ENCODE measurements at regions not wholly inside any gene's neighbourhood (a gene's known extent, or its start where the extent isn't known, plus 50 kb on each side); places are given as distances from the start of the nearest gene placed in this dataset.
"Not testable (repeated sequence)": the region's sequence is repeated elsewhere in the genome, so short reads cannot be mapped to it uniquely, and the experiment has no call there.

DNA sequence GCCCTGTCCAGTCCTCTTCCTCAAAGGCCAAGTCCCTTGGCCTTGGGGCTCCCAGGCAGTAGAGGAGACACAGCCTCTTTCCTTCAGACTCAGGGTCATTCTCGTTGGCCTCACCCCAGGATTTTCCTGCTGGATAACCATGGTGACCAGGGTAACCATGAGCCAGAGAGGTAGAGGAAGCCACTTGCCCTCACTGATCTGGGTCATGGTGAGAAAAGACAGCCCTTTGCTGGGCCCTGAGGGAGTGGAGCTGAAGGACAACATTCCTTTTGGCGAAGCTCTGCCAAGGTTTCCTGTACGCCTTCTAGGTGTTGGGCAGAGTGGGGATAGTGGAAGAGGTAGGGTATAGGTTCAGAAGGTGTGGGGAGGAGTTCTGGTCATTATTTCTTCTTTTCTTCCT, 53.1 kb upstream of the WNT4 start:
- ATAC-seq = no peak

DNA sequence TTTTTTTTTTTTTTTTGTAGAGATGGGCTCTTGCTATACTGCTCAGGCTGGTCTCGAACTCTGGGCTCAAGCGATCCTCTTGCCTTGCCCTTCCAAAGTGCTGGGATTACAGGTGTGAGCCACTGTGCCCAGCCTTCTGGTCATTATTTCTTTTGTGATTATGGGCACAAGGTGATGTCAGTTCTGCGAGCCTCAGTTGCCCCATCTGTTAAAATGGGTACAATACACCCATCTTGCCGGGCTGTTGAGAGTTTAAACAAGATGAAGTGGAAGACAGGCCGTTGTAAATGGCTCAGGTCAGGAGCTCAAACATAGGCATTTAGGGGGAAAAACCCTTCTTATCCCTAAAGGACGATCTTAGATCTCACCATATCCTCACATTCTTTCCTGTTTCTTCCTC, 53.7 kb upstream of the WNT4 start:
- no peak for ATAC-seq

DNA sequence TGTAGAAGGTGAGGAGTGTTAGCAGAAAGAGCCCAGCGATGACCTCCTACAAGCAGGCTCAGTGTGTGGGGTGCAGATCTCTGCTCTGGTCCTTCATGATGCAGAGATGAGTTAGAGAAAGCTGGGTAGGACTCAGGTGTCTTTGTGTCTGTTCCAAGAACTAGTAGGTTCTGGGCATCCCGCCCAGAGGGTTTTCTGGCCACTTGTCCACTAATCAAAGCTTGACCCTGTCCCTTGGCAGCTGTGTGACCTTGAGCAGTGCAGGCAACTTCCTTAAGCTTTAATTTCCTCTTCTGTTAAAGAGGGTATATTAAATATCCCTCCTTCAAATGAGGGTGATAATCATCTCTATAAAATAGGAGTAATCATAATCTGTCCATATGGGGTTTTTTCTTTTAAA, 54.7 kb upstream of the WNT4 start:
- no peak for ATAC-seq

DNA sequence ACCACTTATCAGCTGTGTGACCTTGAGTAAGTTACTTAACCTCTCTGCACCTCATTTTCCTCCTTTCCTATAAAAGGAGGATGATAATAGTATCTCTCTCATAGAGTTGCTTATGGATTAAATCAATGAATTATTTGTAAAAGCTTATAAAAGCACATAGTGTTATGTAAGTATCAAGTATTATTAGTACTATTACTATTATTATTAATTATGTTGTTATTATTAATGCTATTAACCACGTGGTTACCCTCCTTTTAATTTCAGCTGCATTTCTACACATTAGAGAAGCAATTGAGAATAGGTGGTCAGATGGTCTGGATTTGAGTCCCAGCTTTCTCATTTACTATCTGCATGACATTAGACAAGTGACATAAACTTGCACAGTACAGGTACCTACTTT, 58.1 kb upstream of the WNT4 start:
- no peak for ATAC-seq

DNA sequence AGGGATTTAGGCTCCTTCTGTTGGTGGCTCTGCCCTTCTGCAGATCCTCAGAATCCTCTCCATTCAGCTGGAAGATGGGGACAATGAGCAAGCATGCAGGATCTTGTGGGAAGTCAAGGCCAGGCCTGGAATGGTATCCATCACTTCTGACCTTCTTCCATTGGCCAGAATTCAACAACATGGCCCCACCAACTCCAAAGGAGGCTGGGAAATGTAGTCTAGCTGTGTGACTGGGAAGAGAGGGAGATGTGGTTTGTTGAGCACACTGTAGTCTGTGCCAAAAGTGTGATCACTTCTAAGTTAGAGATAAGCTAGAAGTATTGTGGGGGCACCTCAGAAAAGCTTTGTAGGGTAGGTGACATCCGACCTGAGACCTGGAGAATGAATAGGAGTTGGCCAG, 60.4 kb upstream of the WNT4 start:
- no peak for ATAC-seq

DNA sequence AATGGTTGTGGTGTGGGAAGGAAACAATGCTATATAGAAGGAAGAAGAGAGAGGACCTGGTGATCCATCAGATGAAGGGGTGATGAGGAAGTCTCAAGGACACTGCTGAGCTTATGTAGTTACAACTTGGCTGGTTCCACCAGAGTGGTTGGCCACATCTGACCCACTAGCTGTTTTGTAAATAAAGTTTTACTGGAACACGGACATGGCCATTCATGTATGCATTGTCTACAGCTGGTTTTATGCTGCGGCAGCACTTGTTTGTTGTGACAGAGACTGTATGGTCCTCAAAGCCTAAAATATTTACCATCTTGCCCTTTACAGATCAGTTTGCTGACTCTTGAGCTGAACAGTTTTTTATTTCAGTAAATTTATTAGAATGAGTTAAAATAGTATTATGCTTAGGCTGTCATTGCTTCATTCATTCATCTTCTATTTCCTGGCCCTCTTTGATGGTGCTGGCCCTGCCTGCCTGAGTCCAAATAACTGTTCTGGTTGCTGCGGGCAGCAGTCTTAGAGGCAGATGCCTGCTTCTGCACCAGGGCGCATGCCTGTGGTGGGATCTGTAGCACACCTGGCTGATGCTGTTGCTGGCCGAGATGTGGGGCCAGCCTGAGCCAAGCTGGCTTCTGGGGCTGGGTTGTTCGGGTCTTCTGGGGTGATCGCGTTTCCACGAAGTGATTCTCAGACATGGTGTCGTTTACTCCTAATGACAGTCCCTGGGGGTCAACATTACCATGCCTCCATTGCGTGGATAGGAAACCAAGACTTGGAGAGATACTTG, 61.4 kb upstream of the WNT4 start:
- no peak for ATAC-seq

DNA sequence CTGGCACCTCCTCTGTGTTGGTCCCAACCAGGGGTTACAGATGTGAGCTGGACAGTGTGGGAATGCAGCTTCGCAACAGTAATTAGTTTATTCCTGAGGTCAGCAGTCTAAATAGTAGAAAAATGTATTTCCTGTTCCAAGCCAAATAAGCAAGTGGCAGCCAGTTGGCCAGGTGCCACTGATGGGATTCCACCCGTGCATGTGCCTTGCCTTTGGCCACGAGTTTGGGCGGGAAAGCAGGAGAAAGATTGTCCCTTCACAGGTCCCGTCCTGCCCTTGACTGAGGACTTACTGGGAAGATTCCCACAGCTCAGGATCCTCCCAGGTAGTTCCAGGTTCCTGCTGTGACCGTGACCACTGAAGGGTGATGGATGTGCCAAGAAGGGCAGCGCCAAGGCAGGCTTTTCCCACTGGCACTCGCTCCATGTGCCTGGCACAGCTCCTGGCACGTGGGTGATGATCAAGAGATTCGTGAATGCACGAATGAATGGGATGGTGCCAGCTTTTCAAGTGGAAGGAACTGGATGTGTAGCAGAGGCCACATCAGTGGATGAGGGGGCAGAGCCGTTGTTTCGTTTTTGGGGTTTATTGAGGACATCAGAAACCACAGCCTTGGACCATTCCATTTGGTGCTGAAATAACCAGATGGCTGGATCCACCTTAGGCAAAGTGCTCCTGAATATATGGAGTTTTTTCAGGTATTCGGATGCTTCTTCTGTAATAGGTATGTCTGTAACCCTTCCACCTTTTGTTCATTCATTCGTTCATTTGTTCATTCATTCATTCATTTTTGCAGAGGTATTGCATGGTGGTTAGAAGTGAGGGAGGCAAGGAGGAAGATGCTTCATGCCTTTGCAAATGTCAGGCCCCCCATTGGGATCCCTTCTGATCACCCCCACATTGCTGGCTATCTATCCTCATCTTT, 62.4 kb upstream of the WNT4 start:
- ATAC-seq = peak; percentile 27

DNA sequence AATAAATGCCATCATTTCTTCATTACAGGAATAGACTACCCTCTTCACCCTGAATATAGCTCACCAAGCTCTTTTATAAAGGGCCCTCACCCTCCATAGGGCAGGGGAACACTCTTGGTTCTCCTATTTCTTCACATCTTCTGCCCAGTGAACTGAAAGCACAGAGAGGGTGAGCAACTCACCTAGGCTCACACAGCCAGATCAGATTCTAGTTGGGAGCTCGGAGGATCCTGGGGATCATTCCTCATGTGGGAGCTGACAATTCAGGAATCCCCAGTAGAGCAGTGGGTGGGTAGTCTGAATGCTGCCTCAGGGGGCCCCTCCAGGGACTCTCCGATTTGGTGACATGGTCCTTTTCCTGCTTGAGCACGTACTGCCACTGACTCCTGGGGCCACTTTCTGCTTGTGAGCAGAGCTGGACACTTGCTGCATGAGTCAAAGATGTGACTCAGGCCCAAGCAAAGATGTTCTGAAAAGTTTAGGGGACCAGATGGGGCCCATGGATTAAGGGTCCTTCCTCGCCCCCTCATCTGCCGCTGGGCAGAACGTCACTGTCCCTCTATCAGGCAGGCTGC, 63.7 kb upstream of the WNT4 start:
- no peak for ATAC-seq

DNA sequence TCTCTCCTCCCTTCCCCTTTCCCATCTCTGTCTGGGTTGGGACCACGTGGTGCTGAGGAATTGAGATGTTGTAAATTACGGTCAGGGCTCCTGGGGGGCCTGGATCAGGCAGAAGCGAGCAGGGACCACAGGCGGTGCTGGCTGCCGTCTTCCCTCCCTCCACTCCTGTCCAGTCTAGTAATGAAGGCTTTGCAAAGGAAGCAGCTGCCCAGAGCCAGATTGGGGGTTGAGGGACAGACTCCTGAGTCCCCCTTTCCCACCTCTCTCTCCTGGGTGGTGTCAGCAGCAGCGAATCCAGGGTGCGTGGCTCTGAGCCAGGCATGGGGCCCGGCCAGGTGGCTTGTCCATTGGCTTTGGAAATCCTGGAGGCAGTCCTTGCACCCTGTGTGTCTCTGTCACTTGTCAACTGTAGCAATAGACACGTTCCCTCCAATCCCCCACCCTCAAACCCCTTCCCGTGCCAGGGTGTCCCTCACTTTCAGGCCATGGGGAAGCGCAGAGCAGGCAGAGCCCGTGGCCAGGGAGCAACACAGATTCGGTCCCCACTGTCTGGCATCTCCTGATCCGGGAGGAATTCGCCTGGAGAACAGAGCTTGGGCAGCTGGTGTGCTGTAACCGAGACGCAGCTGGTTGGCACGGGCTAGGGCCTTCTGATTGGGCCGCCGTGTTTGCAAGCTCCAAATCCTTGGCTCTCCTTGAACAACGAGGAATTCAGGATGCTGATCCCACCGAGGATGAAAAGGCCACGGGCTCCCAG, 64.8 kb upstream of the WNT4 start:
- no peak for ATAC-seq

DNA sequence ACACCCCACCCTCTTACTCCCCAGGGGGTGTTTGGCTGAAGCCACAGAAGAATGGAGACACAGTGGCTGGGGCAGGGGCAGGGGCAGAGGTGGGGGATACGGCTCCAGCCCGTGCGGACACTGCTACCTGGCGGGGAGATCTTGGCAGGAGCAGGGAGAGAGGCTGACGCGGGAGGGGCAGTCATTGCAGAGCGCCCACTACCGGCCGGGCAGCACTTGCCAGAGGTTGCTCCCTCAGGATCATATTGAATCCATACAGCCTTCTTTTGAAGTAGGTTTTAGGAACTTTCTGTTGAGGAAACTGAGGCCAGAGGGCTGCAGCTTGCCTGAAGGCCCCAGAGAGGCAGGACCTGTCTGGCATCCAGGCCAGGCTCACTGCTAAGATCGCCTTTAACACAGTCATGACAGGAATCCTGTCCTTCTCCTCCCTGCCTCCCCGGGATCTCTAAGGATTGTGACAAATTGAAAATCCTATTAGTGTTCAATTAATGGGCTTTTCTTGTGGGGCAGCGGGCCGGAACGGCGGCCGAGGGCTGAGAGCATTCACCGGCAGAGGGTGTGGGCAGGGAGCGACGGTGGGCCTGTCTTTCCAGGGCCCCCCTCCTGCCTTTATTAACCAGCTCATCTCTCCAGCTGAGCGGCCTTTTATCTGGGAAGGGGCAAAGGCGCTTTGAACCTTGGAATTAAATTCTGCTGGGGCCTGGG, 65.5 kb upstream of the WNT4 start:
- peak; percentile 36 for ATAC-seq

DNA sequence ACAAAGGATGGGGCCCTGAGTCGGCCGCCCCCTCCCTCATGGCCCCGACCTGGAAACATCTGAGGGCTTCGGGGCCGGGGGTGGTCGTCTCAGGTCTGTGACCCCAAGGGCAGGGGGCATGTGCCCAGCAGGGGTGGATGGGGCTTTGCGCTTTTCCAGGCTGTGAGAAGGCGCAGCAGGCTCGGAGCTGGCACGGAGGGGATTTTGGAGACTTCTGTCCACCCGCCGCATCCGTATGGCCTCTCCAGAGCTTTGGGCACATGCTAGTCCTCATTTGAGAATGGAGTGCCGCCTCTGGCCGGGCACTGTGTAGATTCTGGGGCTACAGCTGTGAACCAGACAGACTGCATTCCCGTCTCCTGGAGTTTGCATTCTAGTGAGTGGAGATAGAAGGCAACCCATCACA, 66.1 kb upstream of the WNT4 start:
- no peak for ATAC-seq

DNA sequence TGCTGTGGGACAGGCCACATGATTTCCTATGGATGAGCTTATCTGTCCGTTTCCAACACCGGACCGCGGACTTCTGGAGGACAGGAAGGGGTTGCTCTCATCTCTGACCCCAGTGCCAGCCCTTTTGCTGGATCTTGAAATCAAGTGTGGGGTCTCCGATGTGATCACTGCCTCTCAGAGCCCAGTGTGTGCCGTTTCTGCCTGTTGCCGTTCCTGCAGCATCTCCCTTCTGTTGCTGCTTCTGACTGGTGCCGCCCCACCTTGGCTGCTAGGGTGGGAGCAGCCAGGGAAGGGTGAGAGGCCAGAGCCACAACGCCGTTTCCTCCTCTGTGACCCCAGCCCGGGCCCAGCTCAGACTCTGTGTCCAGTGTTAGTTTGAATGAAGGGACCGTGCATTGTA, 67.3 kb upstream of the WNT4 start:
- no peak for ATAC-seq

DNA sequence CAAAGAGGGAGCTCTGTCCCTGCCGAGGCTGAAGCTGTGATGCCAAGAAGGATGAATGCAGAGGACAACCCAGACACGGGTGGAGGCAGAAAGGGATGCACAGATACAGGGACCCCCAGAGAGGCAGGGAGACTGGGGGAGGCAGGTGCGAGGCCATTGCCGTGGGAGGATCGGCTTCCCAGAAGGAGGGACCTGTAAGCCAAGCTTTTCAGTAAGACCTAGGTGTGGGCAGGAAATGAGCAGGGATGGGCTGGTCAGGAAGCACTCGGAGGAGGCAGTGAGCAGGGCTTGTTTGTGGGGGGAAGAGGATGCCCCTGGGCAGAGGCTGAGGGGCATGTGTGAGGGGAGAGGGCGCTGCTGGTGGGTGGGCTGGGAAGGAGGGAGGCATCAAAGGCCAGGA, 67.7 kb upstream of the WNT4 start:
- no peak for ATAC-seq

DNA sequence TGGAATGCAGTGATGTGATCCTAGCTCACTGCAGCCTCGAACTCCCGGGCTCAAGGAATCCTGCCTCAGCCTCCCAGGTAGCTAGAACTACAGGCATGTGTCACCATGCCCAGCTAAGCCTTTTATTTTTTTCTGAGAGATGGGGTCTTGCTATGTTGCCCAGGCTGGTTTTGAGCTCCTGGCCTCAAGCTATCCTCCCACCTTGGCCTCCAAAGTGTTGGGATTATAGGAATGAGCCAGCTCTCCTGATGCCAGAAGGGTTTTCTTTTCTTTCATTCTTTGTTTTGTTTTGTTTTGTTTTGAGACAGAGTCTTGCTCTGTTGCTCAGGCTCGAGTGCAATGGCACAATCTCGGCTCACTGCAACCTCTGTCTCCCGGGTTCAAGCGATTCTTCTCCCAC, 68.6 kb upstream of the WNT4 start:
- not testable (repeated sequence) for ATAC-seq

DNA sequence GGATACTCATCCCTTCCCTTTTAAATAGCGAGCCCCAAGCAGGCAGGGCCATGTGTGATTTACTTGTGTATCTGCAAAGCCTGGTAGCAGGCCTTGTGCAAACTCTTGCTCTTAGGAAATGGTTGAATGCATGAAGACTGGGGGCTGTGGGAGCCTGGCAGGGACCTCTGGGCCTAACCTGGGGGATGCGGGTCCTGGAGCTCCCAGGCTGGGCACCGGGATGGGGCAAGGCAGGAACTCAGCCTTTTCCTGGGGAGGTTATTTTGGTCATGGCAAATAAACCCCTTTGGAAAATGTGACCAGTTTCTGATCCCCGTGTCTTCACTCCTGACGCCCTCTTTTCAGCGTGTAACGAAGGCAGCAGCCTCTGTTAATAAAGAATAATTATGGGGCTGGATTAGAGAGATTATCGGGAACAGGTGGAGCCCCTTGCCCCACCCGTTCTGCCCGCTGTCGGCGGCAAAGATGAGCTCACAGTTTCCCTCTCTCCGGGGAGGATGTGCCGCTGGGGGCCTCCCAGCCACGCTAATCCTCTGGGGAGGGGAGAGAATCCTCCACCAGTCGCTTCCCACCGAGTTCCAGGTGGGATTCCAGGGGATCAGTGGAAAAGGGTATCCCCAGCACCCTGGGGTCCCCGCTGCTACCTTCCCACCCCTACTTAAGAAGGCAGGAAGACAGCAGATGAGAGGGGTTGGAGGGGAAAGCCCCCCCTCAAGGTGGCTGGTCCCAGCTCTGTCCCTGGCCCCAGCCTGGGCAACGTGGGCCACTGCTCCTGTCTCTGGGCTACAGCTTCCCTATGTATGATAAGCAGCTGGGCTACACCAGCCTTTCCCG, 69.7 kb upstream of the WNT4 start:
- ATAC-seq = no peak

DNA sequence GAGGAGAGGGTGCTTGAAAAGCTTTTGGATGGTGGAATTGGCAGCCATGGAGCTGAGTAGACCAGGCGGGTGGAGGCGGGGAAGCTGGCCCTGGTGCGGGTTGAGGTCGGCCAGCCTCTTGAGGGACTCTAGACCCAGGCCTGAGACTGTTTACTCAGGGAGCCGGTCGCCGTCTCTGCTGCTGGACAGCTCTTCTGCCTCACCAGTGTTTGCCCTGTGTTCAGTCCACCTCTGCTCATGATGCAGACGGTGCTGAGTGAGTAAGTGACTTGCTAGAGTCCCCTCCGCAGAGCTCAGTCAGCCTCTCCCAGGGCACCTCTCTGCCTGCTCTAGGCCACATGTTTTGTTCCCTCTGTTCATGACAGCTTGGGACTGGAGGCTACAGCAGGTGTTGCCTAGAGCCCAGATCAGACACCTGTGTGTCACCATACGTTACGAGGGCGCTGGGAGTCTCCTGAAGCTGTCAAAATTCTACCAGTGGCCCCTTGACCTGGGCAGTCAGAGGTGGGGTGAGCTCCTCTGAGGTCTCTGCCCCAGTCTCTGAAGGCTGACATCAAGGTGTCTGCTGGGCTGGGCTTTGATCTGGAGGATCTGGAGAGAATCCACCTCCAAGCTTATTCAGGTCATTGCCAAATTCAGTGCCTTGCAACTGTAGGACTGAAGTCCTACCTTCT, 73.5 kb upstream of the WNT4 start:
- no peak for ATAC-seq

DNA sequence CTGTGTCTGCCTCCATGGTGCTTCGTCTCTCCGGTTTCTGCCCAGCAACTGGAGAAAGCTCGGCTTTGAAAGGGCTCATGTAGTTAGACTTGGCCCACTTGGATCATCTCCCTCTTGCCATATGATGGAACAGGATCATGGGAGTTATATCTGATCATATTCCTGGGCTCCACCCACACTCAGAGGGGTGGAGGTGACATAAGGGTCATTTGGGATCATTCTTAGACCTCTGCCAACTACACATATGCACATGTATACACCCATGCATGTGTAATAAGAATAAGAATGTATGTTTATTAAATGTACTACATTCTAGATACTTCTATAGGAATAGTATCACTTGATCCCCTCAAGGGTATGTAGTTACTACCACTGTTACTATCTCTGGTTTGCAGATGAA, 74.1 kb upstream of the WNT4 start:
- no peak for ATAC-seq

DNA sequence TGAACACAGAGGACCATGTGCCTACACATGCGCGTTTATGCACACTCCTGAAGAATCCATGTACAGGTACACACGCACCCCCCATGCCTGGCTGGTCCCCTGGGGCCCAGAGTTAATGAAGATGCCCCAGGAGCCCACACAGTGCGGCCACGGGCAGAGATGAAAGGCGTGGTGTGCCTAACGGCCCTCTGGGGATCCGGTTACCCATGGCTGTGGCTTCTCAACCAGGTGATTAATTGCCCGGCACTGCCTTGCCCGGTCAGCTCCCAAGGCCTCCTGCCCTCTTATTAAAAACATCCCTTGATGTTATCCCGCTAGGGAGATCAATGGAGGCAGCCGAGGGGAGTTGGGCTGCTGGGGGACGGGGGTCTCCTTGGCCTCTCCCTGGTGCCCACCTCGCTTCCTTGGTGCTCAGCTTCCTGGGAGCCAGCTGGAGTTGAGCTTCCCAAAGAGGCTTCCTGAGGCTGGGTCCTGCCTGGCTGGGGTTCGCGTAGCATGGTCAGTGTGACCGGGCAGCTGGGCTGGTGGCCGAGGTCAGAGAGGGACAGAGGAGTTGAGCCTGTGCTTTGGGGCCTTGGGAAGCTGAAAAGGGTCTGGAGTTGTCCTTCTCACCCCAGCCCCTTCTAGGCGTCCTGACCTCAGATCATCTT, 75.0 kb upstream of the WNT4 start:
- ATAC-seq = peak; percentile 33

DNA sequence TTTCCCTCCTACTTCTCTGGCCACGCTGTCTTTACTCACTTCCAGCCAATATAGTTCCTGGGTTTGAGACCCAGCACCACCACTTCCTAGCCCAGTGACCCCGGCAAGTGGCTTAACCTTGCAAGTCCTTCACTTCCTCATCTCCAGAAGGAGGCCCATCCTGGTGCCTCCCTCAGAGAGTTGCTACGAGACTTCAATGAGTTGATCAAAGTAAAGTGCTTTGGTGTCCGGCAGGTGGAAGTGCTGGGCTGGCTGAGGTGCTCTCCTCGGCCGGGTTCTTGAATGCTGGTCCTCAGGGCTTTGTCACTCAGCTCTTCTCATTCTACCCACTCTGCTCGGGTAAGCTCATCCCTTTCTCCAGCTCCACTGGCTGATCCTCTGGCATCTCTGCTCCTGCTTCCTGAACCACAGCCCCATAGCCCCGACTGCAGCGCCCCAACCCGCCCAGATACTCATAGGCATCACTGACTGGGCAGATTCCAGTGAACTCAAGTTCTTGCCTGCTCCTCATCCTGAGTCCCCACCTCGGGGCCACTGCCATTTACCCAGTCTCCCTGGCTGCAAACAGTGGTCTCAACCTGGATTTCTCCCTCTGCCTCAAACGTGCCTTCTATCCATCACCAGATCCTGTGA, 75.8 kb upstream of the WNT4 start:
- no peak for ATAC-seq

All from esophagus mucosa (tissue), 1 donor.